Hippocampal formation (tissue), 2 donors: ENCODE measurements at regions not wholly inside any gene's neighbourhood (a gene's known extent, or its start where the extent isn't known, plus 50 kb on each side); places are given as distances from the start of the nearest gene placed in this dataset.
"Not testable (repeated sequence)": the region's sequence is repeated elsewhere in the genome, so short reads cannot be mapped to it uniquely, and the experiment has no call there.

Experiments used
- DNase-seq, 2 donors: peaks; one replicate each; lab custom pipeline; 2025; lab: John Stamatoyannopoulos, UW

DNA sequence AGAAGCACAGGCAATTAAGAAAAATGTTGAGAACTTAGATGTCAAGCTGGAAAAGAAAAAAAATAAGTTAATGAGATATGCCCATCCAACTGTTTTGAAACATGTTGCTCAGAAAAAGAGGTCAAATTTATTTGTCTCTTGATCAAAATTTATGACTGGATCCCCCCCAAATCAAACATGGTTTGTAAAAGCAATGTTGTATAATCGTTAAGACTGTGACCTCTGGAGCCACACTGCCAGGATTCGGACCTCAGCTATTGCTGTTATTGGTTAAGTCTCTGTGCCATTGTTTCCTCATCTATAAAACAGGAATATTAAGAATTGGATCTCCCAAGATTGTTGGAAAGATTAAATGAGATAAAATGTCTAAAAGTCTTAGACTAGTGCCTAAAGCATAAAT is 51.9 kb upstream of the LRRK2 start:
- DNase-seq, result no peak

DNA sequence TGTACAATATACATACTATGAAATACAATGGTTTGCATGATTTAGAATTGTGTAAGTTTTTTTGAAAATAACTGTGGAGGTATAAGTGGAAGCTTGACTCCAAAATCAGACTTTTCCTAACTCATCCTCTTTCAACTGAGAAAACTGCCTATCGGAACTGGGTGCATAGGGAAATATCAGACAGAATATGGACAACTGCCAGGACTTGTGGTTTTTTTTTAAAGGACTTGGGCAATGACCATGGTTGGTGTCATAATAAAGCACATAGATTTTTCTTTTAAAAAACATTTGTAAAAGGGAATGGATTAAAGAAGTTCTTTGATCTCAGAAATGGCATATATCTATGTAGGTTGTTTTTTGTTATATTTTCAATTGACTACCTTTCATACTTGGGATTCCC is 53.3 kb upstream of the LRRK2 start:
- no peak for DNase-seq

DNA sequence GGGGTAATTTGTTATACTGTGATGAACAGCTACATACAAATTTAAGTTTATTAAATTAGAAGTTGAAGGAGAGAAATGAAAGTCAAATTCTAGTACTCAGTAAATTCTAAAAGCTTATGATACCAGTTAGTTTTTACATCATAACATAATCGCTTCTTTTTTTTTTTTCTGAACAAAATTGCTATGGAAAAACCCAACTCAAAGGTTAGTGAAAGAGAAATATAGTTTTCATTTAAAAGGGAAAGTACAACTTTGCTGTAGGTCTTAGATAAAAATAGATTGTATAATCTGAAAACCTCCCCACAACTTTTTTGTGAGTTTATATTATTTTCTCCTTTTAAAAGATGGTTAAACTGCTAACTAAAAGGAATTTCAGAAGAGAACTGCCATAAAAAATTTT is 53.7 kb upstream of the LRRK2 start:
- DNase-seq, result no peak

DNA sequence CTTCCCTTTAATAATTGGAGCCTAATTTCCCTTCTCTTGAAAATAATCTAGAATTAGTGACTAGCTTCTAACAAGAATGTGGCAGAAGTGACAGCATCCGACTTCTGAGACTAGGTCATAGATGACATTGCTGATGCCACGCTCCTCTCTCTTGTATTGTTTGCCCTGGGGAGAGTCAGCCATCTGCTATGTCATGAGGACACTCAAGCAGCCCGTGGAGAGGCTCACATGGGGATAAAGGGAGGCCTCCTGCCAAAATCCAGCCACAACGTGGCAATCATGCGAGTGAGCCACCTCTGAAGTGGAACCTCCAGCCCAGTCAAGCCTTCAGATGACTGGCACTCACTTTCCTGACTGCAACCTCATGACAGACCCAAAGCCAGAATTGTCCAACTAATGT is 54.2 kb upstream of the LRRK2 start:
- no peak for DNase-seq

DNA sequence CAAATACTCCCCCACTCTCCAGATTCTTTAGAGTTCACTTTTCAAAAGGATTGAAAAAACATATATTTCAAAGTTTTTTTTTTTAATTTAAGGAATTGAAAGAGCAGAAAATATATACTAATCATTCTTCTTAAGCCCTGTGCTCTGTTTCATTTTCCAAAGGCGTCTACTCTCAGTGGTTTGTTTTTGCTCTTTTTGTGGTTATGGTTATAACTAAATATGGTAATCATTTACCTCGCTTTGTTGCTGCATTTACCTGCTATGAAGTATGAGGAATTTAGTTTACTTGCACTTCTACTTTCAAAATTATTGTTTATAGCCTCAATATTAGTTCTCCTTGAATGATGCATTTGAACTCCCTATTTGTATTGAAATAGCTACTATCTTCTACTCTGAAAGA is 55.9 kb upstream of the LRRK2 start:
- DNase-seq, result no peak

DNA sequence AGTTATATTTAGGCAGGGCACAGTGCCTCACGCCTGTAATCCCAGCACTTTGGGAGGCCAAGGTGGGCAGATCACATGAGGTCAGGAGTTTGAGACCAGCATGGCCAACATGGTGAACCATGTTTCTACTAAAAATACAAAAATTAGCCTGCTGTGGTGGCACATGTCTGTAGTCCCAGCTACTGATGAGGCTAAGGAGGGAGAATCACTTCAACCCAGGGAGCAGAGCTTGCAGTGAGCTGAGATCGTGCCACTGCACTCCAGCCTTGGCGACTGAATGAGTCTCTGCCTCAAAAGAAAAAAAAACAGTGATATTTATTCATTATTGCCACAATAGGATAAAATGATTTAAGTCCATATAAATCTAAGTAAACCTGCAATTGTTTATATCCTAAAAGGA is 56.4 kb upstream of the LRRK2 start:
- DNase-seq, result not testable (repeated sequence)

DNA sequence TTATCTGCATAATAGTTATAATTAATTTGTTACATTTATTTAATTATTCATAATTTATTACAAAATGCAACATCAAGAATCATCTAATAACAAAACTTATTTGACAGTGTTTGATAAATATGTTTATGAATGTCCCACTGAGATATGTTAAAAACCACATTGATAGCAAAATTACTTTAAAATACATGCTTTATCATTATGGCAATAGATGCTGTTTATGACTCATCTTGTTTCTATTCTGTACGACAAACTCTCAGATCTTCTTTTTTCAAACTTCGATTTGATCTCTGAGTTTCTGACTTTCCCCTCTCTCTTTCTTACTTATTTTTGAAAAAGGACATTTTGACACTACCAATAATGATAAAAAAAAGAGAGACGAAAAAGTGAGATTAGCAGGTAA is 56.8 kb upstream of the LRRK2 start:
- DNase-seq, result no peak

DNA sequence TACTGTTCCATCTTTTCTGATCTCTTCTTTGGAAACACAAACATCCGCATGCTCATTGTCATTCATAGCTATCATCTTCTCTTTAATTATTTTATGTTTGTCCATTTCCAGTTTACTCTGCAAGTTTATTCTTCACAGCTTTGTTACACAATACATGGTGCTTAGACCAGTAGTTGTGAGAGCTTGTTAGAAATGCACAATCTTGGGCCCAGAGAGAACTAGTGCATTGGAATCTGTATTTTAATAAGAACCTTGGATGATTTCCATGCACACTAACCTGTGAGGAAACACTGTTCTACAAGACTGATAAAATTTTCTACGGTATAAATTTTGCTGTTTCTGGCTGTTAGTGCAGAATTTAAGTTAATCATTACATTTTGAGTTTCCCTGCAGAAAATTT is 59.3 kb upstream of the SLC2A13 start:
- DNase-seq, result no peak

DNA sequence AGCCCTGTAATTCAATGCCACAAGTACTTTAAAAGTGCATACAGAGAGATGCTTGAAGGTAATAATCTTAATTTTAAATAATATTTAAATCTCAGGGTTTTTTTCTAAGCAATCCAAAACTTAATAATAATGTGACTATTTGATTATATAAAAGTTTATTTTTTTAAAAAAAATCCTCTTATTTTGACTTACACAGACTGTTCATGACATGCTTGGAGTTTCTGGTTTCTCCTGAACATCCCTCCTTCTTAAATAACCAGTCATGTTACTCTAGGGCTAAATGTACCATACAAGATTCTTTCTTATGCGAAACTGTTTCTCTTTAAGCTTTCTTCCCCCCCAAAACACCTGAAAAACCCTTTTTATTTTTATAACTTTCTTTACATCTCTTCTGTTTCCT is 58.2 kb upstream of the SLC2A13 start:
- no peak for DNase-seq

DNA sequence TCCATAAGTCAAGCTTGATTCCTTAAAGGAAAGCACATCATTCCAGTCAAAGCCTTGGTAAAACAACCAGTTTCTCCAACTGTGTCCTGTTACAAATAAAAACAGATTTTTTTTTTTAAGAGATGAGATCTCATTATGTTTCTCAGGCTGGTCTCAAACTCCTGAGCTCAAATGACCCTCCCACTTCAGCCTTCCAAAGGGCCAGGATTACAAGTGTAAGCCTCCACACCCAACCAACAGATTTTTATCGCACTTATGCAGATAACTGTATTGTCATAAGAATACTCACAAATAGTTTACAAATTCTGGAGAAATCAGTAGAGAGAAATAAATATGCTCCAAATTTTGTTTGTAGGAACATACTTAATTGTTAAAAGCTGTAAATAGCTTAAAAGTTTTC is 56.2 kb upstream of the SLC2A13 start:
- no peak for DNase-seq

DNA sequence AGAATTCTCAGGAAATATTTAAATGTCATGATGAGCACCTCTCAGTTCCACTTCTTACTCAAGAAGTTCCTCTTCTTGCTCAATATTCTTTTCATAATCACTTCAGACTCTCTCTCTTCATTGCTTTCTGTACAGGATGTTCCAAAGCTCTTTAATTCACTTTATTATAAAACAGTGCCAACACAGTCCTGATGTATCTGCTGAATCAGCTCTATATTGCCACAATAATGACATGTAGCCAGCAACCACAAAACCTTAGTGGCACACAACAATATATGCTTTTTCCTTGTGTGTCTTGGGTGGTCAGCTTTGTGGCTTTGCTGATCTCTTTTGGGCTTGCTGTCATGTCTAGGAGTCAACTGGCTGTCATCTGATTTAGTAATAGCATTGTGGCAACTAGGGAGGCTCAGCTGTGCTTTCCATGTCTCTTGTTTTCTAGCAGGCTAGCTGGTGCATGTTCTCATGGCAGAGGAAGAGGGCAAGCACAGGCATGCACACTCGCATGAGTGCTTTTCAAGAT is 52.8 kb upstream of the SLC2A13 start:
- DNase-seq, result no peak

DNA sequence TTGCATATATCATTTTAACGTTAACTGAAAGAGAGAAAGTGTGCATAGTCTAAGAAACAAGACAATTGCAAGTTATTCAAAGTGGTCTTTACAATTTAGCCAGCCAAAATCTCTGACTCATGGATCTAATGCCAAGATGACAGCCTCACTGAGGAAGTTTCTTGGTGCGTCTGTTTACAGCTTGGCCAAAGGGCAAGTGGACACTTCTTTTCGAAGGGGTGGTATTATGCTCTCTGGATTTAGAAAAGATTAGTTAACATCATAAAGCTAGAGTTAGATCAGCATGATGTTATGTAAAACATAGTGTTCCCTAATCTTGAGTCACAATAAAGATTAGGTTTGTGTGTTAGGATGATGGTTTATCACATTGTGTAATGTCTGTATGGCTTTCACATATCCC is 51.5 kb upstream of the SLC2A13 start:
- DNase-seq, result no peak

DNA sequence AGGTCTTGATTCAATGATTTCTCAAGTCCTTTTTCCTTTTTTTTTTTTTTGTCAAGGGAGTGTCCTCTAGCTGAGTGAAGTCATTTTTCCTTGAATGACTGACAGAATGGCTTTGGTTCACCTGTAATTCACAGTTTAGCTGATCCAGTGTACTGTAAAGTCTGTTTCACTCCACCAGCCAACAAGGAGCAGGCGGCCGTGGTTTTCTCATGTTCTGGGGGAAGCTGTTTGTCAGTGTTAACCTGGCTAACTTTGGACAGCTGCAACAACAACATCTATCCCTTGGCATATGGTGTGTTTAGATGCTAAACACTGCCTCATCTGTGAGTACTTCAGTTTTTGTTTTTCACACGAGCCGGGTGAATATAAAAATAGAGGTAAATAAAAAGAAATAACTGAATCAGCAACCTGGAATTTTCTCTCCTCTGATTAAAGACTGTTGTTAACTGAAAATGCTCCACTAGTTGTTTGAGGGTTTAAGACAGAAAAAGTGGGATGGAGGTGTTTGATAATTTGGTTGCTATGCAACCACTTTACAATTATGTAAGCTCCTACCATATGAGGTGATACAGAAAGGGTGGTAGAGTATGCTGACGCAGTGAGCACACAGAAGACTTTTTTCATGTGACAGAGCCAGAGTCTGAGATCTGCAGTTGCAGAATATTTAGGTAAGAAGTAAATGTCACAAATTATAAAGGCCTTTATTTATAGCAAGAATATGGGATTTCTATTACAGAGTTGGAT is 50.3 kb upstream of the SLC2A13 start:
- DNase-seq, result peak in 1 of 2 donors; percentile 19
